Loucy (cell line): ENCODE measurements at regions not wholly inside any gene's neighbourhood (a gene's known extent, or its start where the extent isn't known, plus 50 kb on each side); places are given as distances from the start of the nearest gene placed in this dataset.

ENCODE experiments used
- H2AFZ ChIP-seq: fragments of 200-600 bp; sonication (generic); 2 replicates; pipeline ENCODE4 v1.6.0; 2016; ENCODE audit warnings: antibody characterized with exemption, mild to moderate bottlenecking, low read length, moderate library complexity
- H3F3A ChIP-seq: fragments of 200-600 bp; 2 replicates; pipeline ENCODE4 v1.6.0; 2016; ENCODE audit warnings: antibody characterized with exemption, low read depth, mild to moderate bottlenecking
- H3K27me3 ChIP-seq: fragments of 200-600 bp; sonication (generic); 2 replicates; pipeline ENCODE4 v1.6.1; 2014; ENCODE audit warnings: low read length, mild to moderate bottlenecking; ENCODE audit not compliant: insufficient read depth, poor library complexity, severe bottlenecking
- H3K36me3 ChIP-seq: fragments of 200-600 bp; sonication (generic); 2 replicates; pipeline ENCODE4 v1.6.1; 2016; ENCODE audit warnings: low read length; ENCODE audit not compliant: insufficient read depth
- H3K4me1 ChIP-seq: fragments of 200-600 bp; sonication (generic); 2 replicates; pipeline ENCODE4 v1.5.1; 2014; ENCODE audit warnings: low read length, mild to moderate bottlenecking; ENCODE audit not compliant: insufficient read depth, poor library complexity, severe bottlenecking
- H3K4me2 ChIP-seq: fragments of 200-600 bp; sonication (generic); 2 replicates; pipeline ENCODE4 v1.6.0; 2014; ENCODE audit warnings: antibody characterized with exemption, low read length, low read depth, mild to moderate bottlenecking; ENCODE audit not compliant: poor library complexity, severe bottlenecking
- H3K4me3 ChIP-seq: fragments of 200-600 bp; sonication (generic); 2 replicates; pipeline ENCODE4 v1.5.1; 2014; ENCODE audit warnings: low read length, mild to moderate bottlenecking, mixed read lengths; ENCODE audit not compliant: poor library complexity, severe bottlenecking
- H3K79me2 ChIP-seq: fragments of 200-600 bp; sonication (generic); 2 replicates; pipeline ENCODE4 v1.6.1; 2014; ENCODE audit warnings: low read length; ENCODE audit not compliant: insufficient read depth
- H3K9ac ChIP-seq: fragments of 200-600 bp; sonication (generic); 2 replicates; pipeline ENCODE4 v1.6.0; 2014; ENCODE audit warnings: mild to moderate bottlenecking, low read depth, low read length, moderate library complexity; ENCODE audit not compliant: poor library complexity, severe bottlenecking
- H3K9me2 ChIP-seq: fragments of 200-600 bp; sonication (generic); replicated peaks from 2 replicates; pipeline ENCODE4 v1.6.1; 2016; ENCODE audit warnings: low read depth, low read length, mixed read lengths
- H3K9me3 ChIP-seq: fragments of 200-600 bp; sonication (generic); 2 replicates; pipeline ENCODE4 v1.6.1; 2014; ENCODE audit warnings: mild to moderate bottlenecking, antibody characterized with exemption, low read length, low read depth; ENCODE audit not compliant: insufficient read depth
- H4K20me1 ChIP-seq: fragments of 200-600 bp; sonication (generic); 2 replicates; pipeline ENCODE4 v1.6.0; 2014; ENCODE audit warnings: antibody characterized with exemption, low read length, mild to moderate bottlenecking; ENCODE audit not compliant: insufficient read depth, poor library complexity, severe bottlenecking
- CTCF ChIP-seq: fragments of 200-600 bp; sonication (generic); conservative IDR thresholded peaks from 2 replicates; pipeline ENCODE4 v1.5.1; 2014; ENCODE audit warnings: mild to moderate bottlenecking, antibody characterized with exemption, low read length
- EZH2phosphoT487 ChIP-seq: fragments of 200-600 bp; IDR thresholded peaks from 2 replicates; pipeline ENCODE4 v1.6.1; 2018; ENCODE audit warnings: antibody characterized with exemption, mild to moderate bottlenecking, moderate library complexity, borderline replicate concordance

DNA sequence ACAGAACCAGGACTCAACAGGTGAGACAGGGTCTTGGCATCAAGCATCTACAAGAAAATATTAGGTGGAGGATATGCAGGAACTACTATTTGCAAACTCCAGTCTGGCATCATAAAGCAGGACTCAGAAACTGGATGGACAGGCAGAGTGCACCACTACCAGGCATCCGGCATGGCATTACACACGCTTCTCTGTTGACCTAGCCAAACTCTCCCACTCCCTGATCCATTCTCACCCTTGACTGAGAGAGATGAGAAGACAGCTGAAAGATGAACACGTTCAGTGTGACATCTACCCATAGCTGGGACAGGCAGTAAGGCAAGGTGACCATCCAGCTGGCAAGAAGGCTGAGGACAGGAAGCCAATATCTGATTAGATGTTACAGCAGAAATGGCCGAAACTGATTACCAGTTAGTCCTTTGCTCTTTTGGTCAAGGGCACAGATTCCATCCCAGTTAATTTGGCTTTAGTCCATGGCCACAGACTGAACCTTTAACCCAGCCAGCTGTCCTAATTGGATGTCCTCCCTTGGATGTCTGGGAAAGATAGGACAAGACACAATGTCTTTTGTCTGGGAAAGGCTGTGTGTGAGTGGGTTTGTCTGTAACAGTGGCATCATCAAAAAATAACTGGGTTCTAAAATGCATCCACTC is 71.6 kb downstream of the BBS10 start:
- Histone ChIP-seq H3K79me2 (no peaks in the 10 kb centered on the region), H4K20me1 (no peaks in the 10 kb centered on the region), H3K9me2 (no peaks in the 10 kb centered on the region), H3K9me3 (no peaks in the 10 kb centered on the region), H3K27me3 (no peaks in the 10 kb centered on the region), H3K4me1 (no peaks in the 10 kb centered on the region), H3K36me3 (no peaks in the 10 kb centered on the region), H3K4me2 (no peak overlapping the region), H3K4me3 (no peak overlapping the region), H3F3A (no peaks in the 10 kb centered on the region), H3K9ac (no peak overlapping the region), H2AFZ (no peak overlapping the region)
- no peak for TF ChIP-seq CTCF
- no peak for TF ChIP-seq EZH2phosphoT487

DNA sequence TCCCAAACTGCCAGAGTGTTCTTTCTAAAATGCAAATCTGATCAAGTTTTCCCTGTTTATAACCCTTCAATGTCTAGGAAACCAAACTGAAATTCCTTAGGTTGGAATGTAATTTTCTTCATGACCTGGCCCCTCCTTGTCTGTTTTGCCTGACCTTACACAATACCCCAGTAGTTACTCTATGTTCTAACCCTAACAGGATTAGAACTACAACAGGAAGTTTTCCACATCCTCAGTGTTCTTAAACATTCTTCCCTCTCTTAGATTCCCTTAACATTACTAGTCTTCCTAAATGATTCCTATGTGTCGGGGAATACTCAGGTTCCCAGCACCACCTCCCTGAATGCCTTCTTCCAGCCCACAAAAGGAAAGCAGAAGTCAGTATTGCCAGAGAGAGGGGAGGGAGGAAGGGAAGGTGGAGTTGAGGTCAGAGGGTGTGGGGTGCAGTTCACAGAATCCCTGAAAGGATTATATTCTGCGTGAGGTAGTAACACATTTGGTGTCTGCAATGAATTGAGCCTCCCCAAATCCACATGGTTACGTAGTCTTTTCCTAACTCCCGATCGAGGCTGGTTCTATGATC is 72.6 kb downstream of the BBS10 start:
- H3K9me3 ChIP-seq: no peaks in the 10 kb centered on the region
- H4K20me1 ChIP-seq: no peaks in the 10 kb centered on the region
- H3F3A ChIP-seq: no peaks in the 10 kb centered on the region
- no peaks in the 10 kb centered on the region for H3K9me2 ChIP-seq
- no peak overlapping the region for H2AFZ ChIP-seq
- no peak for TF ChIP-seq CTCF
- no peak for TF ChIP-seq EZH2phosphoT487
- no peaks in the 10 kb centered on the region for H3K79me2 ChIP-seq
- H3K27me3 ChIP-seq: no peaks in the 10 kb centered on the region
- H3K9ac ChIP-seq: no peak overlapping the region
- H3K4me1 ChIP-seq: no peaks in the 10 kb centered on the region
- no peaks in the 10 kb centered on the region for H3K36me3 ChIP-seq
- no peak overlapping the region for H3K4me3 ChIP-seq
- no peak overlapping the region for H3K4me2 ChIP-seq

DNA sequence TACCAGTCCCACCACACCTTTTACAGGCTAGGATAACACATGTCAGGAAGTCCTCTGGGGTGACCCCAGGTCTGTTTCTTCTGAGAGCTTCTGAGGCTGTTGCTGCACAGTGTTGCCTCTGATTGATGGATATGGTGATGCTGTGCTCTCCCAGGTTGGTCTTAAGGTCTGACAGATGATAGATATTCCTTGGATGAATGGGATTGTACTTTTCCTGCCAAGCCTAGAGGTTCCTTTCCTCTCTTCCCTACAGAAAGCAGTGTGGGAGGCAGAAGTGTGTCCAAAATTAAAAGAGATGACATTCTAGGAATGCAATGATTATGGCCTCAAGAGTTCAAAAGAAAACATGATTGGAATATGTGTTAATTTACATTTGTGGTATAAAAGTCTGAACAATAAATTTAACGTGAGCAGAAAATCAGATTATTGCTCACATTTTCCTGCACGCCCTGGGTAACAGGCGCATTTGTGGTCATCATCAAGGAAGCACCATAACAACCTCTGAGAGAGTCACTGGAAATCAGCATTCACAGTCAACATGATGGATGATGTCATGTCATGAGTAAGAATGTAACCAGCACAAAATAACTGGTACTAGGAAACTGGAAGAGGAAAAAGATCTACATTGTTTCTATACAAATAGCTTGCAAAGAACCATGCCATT is 73.7 kb downstream of the BBS10 start:
- Histone ChIP-seq H3K9me2 (no peaks in the 10 kb centered on the region), H3K9me3 (no peaks in the 10 kb centered on the region), H3K4me2 (no peak overlapping the region), H3K4me1 (no peaks in the 10 kb centered on the region), H3K9ac (no peak overlapping the region), H3K79me2 (no peaks in the 10 kb centered on the region), H3F3A (no peaks in the 10 kb centered on the region), H3K36me3 (no peaks in the 10 kb centered on the region), H3K4me3 (no peak overlapping the region), H4K20me1 (no peaks in the 10 kb centered on the region), H3K27me3 (no peaks in the 10 kb centered on the region), H2AFZ (no peak overlapping the region)
- no peak for TF ChIP-seq CTCF
- TF ChIP-seq EZH2phosphoT487: no peak
